ENCODE measurements at regions not wholly inside any gene's neighbourhood (a gene's known extent, or its start where the extent isn't known, plus 50 kb on each side); places are given as distances from the start of the nearest gene placed in this dataset.

DNA sequence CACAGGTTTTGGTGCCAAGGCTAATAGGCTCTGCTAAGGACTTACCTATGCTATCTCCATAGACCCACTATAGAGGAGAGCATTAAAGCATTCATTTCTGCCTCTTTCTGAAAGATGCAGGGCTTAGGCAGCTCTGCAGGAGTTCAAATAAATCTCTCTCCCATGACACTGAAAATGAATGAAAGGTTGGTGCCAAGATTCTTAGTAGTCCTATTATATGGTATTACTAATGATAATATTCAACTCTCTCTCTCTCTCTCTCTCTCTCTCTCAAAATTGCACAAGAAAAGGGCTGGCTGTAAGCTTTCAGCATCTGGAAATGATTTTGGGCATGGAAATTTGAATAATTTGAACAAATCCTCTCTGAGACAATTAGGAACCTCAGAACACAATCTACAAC lies 433.7 kb downstream of the MBD2 start:
- Histone ChIP-seq H2AFZ (ENCODE audit: low read length) (no peak overlapping the region), H2BK120ac (ENCODE audit: low read depth, low read length, poor library complexity, severe bottlenecking) (no peak overlapping the region), H4K8ac (replicated peaks; ENCODE audit: insufficient read length, low read depth, low read length) (no peak overlapping the region), H4K5ac (ENCODE audit: insufficient read length, low read depth, low read length) (no peak overlapping the region), H3K56ac (ENCODE audit: insufficient read length, low read depth, low read length) (no peak overlapping the region), H3T11ph (ENCODE audit: low read length) (no peak overlapping the region), H3K79me1 (ENCODE audit: insufficient read depth, low read depth, low read length, poor library complexity, severe bottlenecking) (no peaks in the 10 kb centered on the region), H3K23me2 (ENCODE audit: insufficient read length, low read depth, low read length, poor library complexity, severe bottlenecking) (no peaks in the 10 kb centered on the region), H3K4me2 (ENCODE audit: insufficient read depth, insufficient read length, low read length) (no peak overlapping the region), H3K9me3 (ENCODE audit: control insufficient read depth, low read depth, low read length) (no peaks in the 10 kb centered on the region), H3K4ac (ENCODE audit: low read depth, low read length) (no peak overlapping the region), H2BK12ac (ENCODE audit: insufficient read length, low read depth, low read length) (no peak overlapping the region), H3K27ac (ENCODE audit: insufficient read length, low read depth, low read length) (no peak overlapping the region), H3K23ac (ENCODE audit: insufficient read length, low read depth, low read length) (no peak overlapping the region), H3K27me3 (ENCODE audit: insufficient read depth, low read length) (no peaks in the 10 kb centered on the region), H3K18ac (ENCODE audit: insufficient read length, low read depth, low read length) (no peak overlapping the region), H3K79me2 (ENCODE audit: insufficient read depth, low read length) (no peaks in the 10 kb centered on the region), H4K20me1 (ENCODE audit: control insufficient read depth, insufficient read depth, insufficient read length) (no peaks in the 10 kb centered on the region), H4K91ac (ENCODE audit: insufficient read length, low read depth, low read length) (no peak overlapping the region), H2BK15ac (ENCODE audit: low read depth, low read length) (no peak overlapping the region), H3K9ac (ENCODE audit: extremely low read depth, insufficient read length, low read length) (no peak overlapping the region), H3K4me1 (ENCODE audit: insufficient read depth, low read length) (no peaks in the 10 kb centered on the region), H2BK20ac (ENCODE audit: low read depth, low read length, poor library complexity, severe bottlenecking) (no peak overlapping the region), H3K14ac (ENCODE audit: insufficient read depth, low read length) (no peak overlapping the region), H2BK5ac (ENCODE audit: insufficient read length, low read length) (no peak overlapping the region), H2AK5ac (ENCODE audit: insufficient read length, low read length) (no peak overlapping the region)
- TF ChIP-seq, protein P1, sequence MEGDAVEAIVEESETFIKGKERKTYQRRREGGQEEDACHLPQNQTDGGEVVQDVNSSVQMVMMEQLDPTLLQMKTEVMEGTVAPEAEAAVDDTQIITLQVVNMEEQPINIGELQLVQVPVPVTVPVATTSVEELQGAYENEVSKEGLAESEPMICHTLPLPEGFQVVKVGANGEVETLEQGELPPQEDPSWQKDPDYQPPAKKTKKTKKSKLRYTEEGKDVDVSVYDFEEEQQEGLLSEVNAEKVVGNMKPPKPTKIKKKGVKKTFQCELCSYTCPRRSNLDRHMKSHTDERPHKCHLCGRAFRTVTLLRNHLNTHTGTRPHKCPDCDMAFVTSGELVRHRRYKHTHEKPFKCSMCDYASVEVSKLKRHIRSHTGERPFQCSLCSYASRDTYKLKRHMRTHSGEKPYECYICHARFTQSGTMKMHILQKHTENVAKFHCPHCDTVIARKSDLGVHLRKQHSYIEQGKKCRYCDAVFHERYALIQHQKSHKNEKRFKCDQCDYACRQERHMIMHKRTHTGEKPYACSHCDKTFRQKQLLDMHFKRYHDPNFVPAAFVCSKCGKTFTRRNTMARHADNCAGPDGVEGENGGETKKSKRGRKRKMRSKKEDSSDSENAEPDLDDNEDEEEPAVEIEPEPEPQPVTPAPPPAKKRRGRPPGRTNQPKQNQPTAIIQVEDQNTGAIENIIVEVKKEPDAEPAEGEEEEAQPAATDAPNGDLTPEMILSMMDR (conservative IDR thresholded peaks at IDR 0.05): no peak
- H3K9me3 Mint-ChIP-seq: no peaks in the 10 kb centered on the region
- no peaks in the 10 kb centered on the region for H3K27me3 Mint-ChIP-seq (ENCODE audit: low read depth)
- no peaks in the 10 kb centered on the region for H3K4me1 Mint-ChIP-seq
- H3K27ac Mint-ChIP-seq: no peak overlapping the region
- no peak overlapping the region for H3K4me3 Mint-ChIP-seq
- no peaks in the 10 kb centered on the region for H3K36me3 Mint-ChIP-seq (ENCODE audit: insufficient read depth in 1 of 3, low read depth in 3 of 3)
- no peak for DNase-seq

Measured in H9 (cell line).